ENCODE measurements at regions not wholly inside any gene's neighbourhood (a gene's known extent, or its start where the extent isn't known, plus 50 kb on each side); places are given as distances from the start of the nearest gene placed in this dataset.

DNA sequence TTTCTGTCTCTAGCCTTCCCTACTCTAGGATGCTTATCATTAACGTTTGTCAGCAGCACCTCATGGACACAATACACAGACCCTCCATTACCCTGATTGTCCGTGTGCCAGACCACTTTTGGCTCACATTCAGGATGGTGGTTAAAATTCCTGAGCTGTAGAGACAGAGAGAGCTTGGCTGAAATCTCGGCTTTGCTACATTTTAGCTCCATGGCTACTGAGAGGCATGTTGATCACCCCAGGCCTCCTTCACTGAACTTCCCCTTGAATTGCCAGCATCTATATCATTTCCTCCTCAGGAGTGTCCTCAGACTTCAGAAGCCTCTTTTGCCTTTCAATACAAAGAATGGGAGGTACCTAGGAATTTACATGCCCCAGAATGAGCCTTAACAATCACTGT is 104.7 kb upstream of the ISL1 start:
- DNase-seq (ENCODE audit: low read depth in 2 of 2) = no peak

- no peak for DNase-seq (ENCODE audit: low read depth in 2 of 2)
Observed at GRCh38 chr5:51279983-51280706, 103.1 kb upstream of the ISL1 start.

- no peak for DNase-seq (ENCODE audit: low read depth in 2 of 2)
Observed at GRCh38 chr5:51286046-51286445, 97.2 kb upstream of the ISL1 start.

- no peak for DNase-seq (ENCODE audit: low read depth in 2 of 2)
Observed at GRCh38 chr5:51302343-51302742, 80.9 kb upstream of the ISL1 start.

- DNase-seq (ENCODE audit: low read depth in 2 of 2) = no peak
Observed at GRCh38 chr5:51326844-51327243, 56.4 kb upstream of the ISL1 start.
